ENCODE measurements at regions not wholly inside any gene's neighbourhood (a gene's known extent, or its start where the extent isn't known, plus 50 kb on each side); places are given as distances from the start of the nearest gene placed in this dataset.
A peak's percentile ranks its signal among the peaks of the same experiment; 100 is the strongest.

- no peak overlapping the region for H3K27ac ChIP-seq (ENCODE audit: insufficient read depth, low read length)
- DNase-seq: no peak
- in situ Hi-C loops (cut with MboI; ENCODE audit: low sequenced_read_pairs): no loop called here
- no peak overlapping the region for H3K18ac ChIP-seq (ENCODE audit: low read depth, low read length)
- H4K5ac ChIP-seq (ENCODE audit: low read depth, low read length): no peak overlapping the region
- H4K8ac ChIP-seq (ENCODE audit: low read depth in 2 of 2, low read length in 2 of 2): no peak overlapping the region
- H3K9me1 ChIP-seq (ENCODE audit: insufficient read depth, low read length): no peaks in the 10 kb centered on the region
- no peaks in the 10 kb centered on the region for H3K4me1 ChIP-seq (ENCODE audit: control insufficient read depth, insufficient read depth, low read length)
- no peaks in the 10 kb centered on the region for H3K9me3 ChIP-seq (ENCODE audit: control insufficient read depth, insufficient read depth, low read length)
- ChIA-PET CTCF (no interaction called here), POLR2A (ENCODE audit: unreplicated experiment) (no interaction called here)
- H3K9ac ChIP-seq (ENCODE audit: low read depth, low read length): no peak overlapping the region
- no peaks in the 10 kb centered on the region for H3K79me1 ChIP-seq (ENCODE audit: low read depth in 1 of 2, low read length in 2 of 2)
- dilution Hi-C loops (cut with HindIII; ENCODE audit: low sequenced_read_pairs, unreplicated experiment): no loop called here
- intact Hi-C loops (cut with micrococcal nuclease): no loop called here
- no peak overlapping the region for H2BK120ac ChIP-seq (ENCODE audit: low read depth, low read length)
- no peak overlapping the region for H3K4me3 ChIP-seq (ENCODE audit: insufficient read depth, low read depth, low read length)
- H2BK15ac ChIP-seq (ENCODE audit: low read depth, low read length): no peak overlapping the region
- no peak for ATAC-seq (ENCODE audit: low read depth)
- no peak overlapping the region for H2AK5ac ChIP-seq (ENCODE audit: low read depth, low read length)
- no peak overlapping the region for H2AFZ ChIP-seq (replicated peaks; ENCODE audit: low read length, poor library complexity)
- no TSS peak for BruUV-seq (replicated peaks)
- H3K4me2 ChIP-seq (ENCODE audit: low read depth, low read length): no peak overlapping the region
- no peak overlapping the region for H3K23ac ChIP-seq (ENCODE audit: low read depth, low read length)
- no peaks in the 10 kb centered on the region for H3K27me3 ChIP-seq (ENCODE audit: control insufficient read depth, insufficient read depth, low read length)
- no peak overlapping the region for H2AK9ac ChIP-seq (replicated peaks; ENCODE audit: low read depth, low read length, poor library complexity)
- no peak overlapping the region for H2BK5ac ChIP-seq (ENCODE audit: low read depth, low read length, poor library complexity, severe bottlenecking)
- TF ChIP-seq MAFK (IDR thresholded peaks at IDR 0.05; ENCODE audit: low read depth, low read length) (no peak), NFE2L2 (IDR thresholded peaks at IDR 0.05; ENCODE audit: low read depth, low read length) (peak; percentile 54), RAD21 (IDR thresholded peaks at IDR 0.05; ENCODE audit: low read length) (no peak)
- H4K20me1 ChIP-seq (ENCODE audit: insufficient read depth, low read length): no peaks in the 10 kb centered on the region
- H4K91ac ChIP-seq (ENCODE audit: insufficient read depth, low read depth, low read length): no peak overlapping the region
- no peaks in the 10 kb centered on the region for H3K36me3 ChIP-seq (ENCODE audit: control insufficient read depth, insufficient read depth, low read length)
- H3K14ac ChIP-seq (replicated peaks; ENCODE audit: low read depth, low read length): no peak overlapping the region
- H3K56ac ChIP-seq (ENCODE audit: extremely low read depth, insufficient read depth, low read length): no peak overlapping the region
- H3K4ac ChIP-seq (ENCODE audit: low read depth, low read length): no peak overlapping the region
- no peak overlapping the region for H2BK20ac ChIP-seq (ENCODE audit: low read depth, low read length)
- WGBS, 2 experiments (ENCODE audit: extremely low coverage in 2 of 2, insufficient read length in 1 of 2): no CpG with 5 or more reads among the region's 2 CpGs
Measured at GRCh38 chr5:17964067-17964466, 329.8 kb downstream of the TAF11L14 start.

Data from IMR-90 (cell line).